WERI-Rb-1 (cell line): ENCODE measurements at regions not wholly inside any gene's neighbourhood (a gene's known extent, or its start where the extent isn't known, plus 50 kb on each side); places are given as distances from the start of the nearest gene placed in this dataset.

Source experiments
- DNase-seq: peaks from one replicate; pipeline ENCODE4 v3.0.0-alpha.2; 2020
- H3K27ac ChIP-seq: fragments of 250-450 bp; sonication (Bioruptor Pico); 2 replicates; pipeline ENCODE4 v1.5.1; 2020; ENCODE audit warnings: mild to moderate bottlenecking, moderate library complexity
- H3K27me3 ChIP-seq: fragments of 250-450 bp; sonication (Bioruptor Pico); 2 replicates; pipeline ENCODE4 v1.5.1; 2021; ENCODE audit warnings: mild to moderate bottlenecking, low read depth, moderate library complexity; ENCODE audit not compliant: insufficient read depth, severe bottlenecking
- H3K36me3 ChIP-seq: fragments of 250-450 bp; sonication (Bioruptor Pico); 2 replicates; pipeline ENCODE4 v1.5.1; 2020; ENCODE audit warnings: mild to moderate bottlenecking, moderate library complexity
- H3K4me3 ChIP-seq: 2 replicates; pipeline ENCODE4 v1.5.1; 2011; ENCODE audit warnings: low read depth, mild to moderate bottlenecking, control low read depth, low read length
- H3K9me3 ChIP-seq: fragments of 250-450 bp; sonication (Bioruptor Pico); 2 replicates; pipeline ENCODE4 v1.5.1; 2021; ENCODE audit warnings: mild to moderate bottlenecking, moderate library complexity; ENCODE audit not compliant: severe bottlenecking
- CTCF ChIP-seq: IDR thresholded peaks from 2 replicates; pipeline ENCODE4 v1.5.1; 2011; ENCODE audit warnings: low read depth, mild to moderate bottlenecking, control low read depth, inconsistent platforms, low read length

GRCh38 chr3:117619805-117620204, 910.2 kb downstream of the TUSC7 start:
- H3K27me3 ChIP-seq = peaks cover 21% of the 10 kb centered on the region
- TF ChIP-seq CTCF = no peak
- H3K27ac ChIP-seq = no peak overlapping the region
- H3K9me3 ChIP-seq = no peaks in the 10 kb centered on the region
- H3K36me3 ChIP-seq = no peaks in the 10 kb centered on the region
- H3K4me3 ChIP-seq = no peak overlapping the region
- no peak for DNase-seq

GRCh38 chr3:117622171-117622841, 912.7 kb downstream of the TUSC7 start:
- no peak for DNase-seq
- Histone ChIP-seq H3K4me3 (no peak overlapping the region), H3K9me3 (no peaks in the 10 kb centered on the region), H3K27ac (no peak overlapping the region), H3K36me3 (no peaks in the 10 kb centered on the region), H3K27me3 (peaks cover 26% of the 10 kb centered on the region)
- no peak for TF ChIP-seq CTCF

GRCh38 chr3:117624424-117624823, 914.8 kb downstream of the TUSC7 start:
- TF ChIP-seq CTCF = no peak
- peaks cover 30% of the 10 kb centered on the region for H3K27me3 ChIP-seq

GRCh38 chr3:117625174-117625573, 915.6 kb downstream of the TUSC7 start:
- Histone ChIP-seq H3K27ac (no peak overlapping the region), H3K4me3 (no peak overlapping the region), H3K36me3 (no peaks in the 10 kb centered on the region), H3K27me3 (peaks cover 28% of the 10 kb centered on the region), H3K9me3 (no peaks in the 10 kb centered on the region)
- no peak for DNase-seq
- no peak for TF ChIP-seq CTCF

More at GRCh38 chr3:117624424-117624823, 914.8 kb downstream of the TUSC7 start:
- H3K27ac ChIP-seq = no peak overlapping the region
- H3K9me3 ChIP-seq = no peaks in the 10 kb centered on the region
- H3K4me3 ChIP-seq = no peak overlapping the region
- H3K36me3 ChIP-seq = no peaks in the 10 kb centered on the region
- no peak for DNase-seq

GRCh38 chr3:117626577-117626976, 917.0 kb downstream of the TUSC7 start:
- no peak for DNase-seq
- H3K4me3 ChIP-seq = no peak overlapping the region
- H3K36me3 ChIP-seq = no peaks in the 10 kb centered on the region
- no peak overlapping the region for H3K27ac ChIP-seq
- no peak for TF ChIP-seq CTCF
- no peaks in the 10 kb centered on the region for H3K9me3 ChIP-seq
- H3K27me3 ChIP-seq = peaks cover 28% of the 10 kb centered on the region

GRCh38 chr3:117628823-117629291, 919.3 kb downstream of the TUSC7 start:
- H3K36me3 ChIP-seq = no peaks in the 10 kb centered on the region
- no peak overlapping the region for H3K4me3 ChIP-seq
- no peak for TF ChIP-seq CTCF
- no peaks in the 10 kb centered on the region for H3K9me3 ChIP-seq
- no peak overlapping the region for H3K27ac ChIP-seq
- no peak for DNase-seq
- H3K27me3 ChIP-seq = peaks cover 17% of the 10 kb centered on the region
